KMS-11 (cell line): ENCODE measurements at regions not wholly inside any gene's neighbourhood (a gene's known extent, or its start where the extent isn't known, plus 50 kb on each side); places are given as distances from the start of the nearest gene placed in this dataset.

Source experiments
- H2AFZ ChIP-seq: fragments of 200-600 bp; sonication (generic); 2 replicates; pipeline ENCODE4 v1.6.1; 2016; ENCODE audit warnings: antibody characterized with exemption, mixed run types, low read depth
- H3K27ac ChIP-seq: fragments of 200-600 bp; sonication (generic); 2 replicates; pipeline ENCODE4 v1.6.1; 2016; ENCODE audit warnings: mild to moderate bottlenecking, mixed run types
- H3K27me3 ChIP-seq: fragments of 200-600 bp; sonication (generic); 2 replicates; pipeline ENCODE4 v1.6.1; 2017; ENCODE audit warnings: mild to moderate bottlenecking, low read depth, mixed run types, moderate library complexity; ENCODE audit not compliant: insufficient read depth
- H3K36me3 ChIP-seq: fragments of 200-600 bp; sonication (generic); 2 replicates; pipeline ENCODE4 v1.6.1; 2017; ENCODE audit warnings: mild to moderate bottlenecking, mixed run types; ENCODE audit not compliant: insufficient read depth
- H3K4me1 ChIP-seq: fragments of 200-600 bp; sonication (generic); 2 replicates; pipeline ENCODE4 v1.6.1; 2016; ENCODE audit warnings: mild to moderate bottlenecking, low read depth, mixed run types; ENCODE audit not compliant: poor library complexity, severe bottlenecking
- H3K4me2 ChIP-seq: fragments of 200-600 bp; sonication (generic); 2 replicates; pipeline ENCODE4 v1.7.0; 2016; ENCODE audit warnings: mild to moderate bottlenecking, mixed run types
- H3K4me3 ChIP-seq: fragments of 200-600 bp; sonication (generic); IDR thresholded peaks from 2 replicates; pipeline ENCODE4 v1.6.1; 2017; ENCODE audit warnings: low read depth, low read length, mixed read lengths; ENCODE audit not compliant: insufficient read depth
- H3K79me2 ChIP-seq: fragments of 200-600 bp; sonication (generic); 2 replicates; pipeline ENCODE4 v1.6.1; 2016; ENCODE audit warnings: low read depth, mixed run types; ENCODE audit not compliant: insufficient read depth
- H3K9ac ChIP-seq: fragments of 200-600 bp; sonication (generic); 2 replicates; pipeline ENCODE4 v1.6.1; 2016; ENCODE audit warnings: mild to moderate bottlenecking, mixed run types
- H4K20me1 ChIP-seq: fragments of 200-600 bp; sonication (generic); 2 replicates; pipeline ENCODE4 v1.6.1; 2016; ENCODE audit warnings: mild to moderate bottlenecking, mixed run types; ENCODE audit not compliant: insufficient read depth
- TF ChIP-seq, protein P1 (sequence below): fragments of 200-600 bp; sonication (generic); conservative IDR thresholded peaks from 2 replicates; pipeline ENCODE4 v1.6.1; 2017; ENCODE audit warnings: low read depth, mild to moderate bottlenecking, antibody characterized with exemption, low read length, moderate library complexity, mixed read lengths

GRCh38 chr13:88424463-88424862 is 753.3 kb downstream of the SLITRK5 start:
- H3K79me2 ChIP-seq, result no peaks in the 10 kb centered on the region
- no peak overlapping the region for H2AFZ ChIP-seq
- H3K36me3 ChIP-seq, result no peaks in the 10 kb centered on the region
- H3K27ac ChIP-seq, result no peak overlapping the region
- no peaks in the 10 kb centered on the region for H4K20me1 ChIP-seq
- peaks cover 6% of the 10 kb centered on the region for H3K4me1 ChIP-seq
- no peak overlapping the region for H3K4me2 ChIP-seq
- no peak overlapping the region for H3K9ac ChIP-seq
- H3K4me3 ChIP-seq, result no peak overlapping the region
- no peaks in the 10 kb centered on the region for H3K27me3 ChIP-seq
- TF ChIP-seq, protein P1, sequence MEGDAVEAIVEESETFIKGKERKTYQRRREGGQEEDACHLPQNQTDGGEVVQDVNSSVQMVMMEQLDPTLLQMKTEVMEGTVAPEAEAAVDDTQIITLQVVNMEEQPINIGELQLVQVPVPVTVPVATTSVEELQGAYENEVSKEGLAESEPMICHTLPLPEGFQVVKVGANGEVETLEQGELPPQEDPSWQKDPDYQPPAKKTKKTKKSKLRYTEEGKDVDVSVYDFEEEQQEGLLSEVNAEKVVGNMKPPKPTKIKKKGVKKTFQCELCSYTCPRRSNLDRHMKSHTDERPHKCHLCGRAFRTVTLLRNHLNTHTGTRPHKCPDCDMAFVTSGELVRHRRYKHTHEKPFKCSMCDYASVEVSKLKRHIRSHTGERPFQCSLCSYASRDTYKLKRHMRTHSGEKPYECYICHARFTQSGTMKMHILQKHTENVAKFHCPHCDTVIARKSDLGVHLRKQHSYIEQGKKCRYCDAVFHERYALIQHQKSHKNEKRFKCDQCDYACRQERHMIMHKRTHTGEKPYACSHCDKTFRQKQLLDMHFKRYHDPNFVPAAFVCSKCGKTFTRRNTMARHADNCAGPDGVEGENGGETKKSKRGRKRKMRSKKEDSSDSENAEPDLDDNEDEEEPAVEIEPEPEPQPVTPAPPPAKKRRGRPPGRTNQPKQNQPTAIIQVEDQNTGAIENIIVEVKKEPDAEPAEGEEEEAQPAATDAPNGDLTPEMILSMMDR, result no peak

DNA sequence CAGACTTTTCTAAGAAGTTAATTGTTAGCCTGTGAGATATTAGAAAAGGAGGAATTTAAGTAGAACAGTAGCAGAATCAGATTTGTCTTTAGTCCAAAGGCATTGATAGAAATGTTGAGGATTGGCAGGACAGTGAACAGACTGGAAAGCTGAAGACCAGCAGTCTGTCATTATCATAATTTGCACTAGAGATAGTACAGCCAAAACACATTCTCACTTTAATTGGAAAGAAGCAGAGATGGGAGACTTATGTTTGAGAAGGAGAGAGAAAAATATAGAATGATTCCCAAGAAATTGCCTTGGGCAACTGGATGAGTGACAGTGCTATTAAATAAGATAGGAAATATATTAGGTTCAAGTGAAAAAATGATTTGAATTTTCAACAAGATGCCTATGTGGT is 755.5 kb downstream of the SLITRK5 start:
- Histone ChIP-seq H2AFZ (no peak overlapping the region), H3K4me3 (no peak overlapping the region), H3K4me1 (peaks cover 13% of the 10 kb centered on the region), H3K9ac (no peak overlapping the region), H3K79me2 (no peaks in the 10 kb centered on the region), H4K20me1 (no peaks in the 10 kb centered on the region), H3K4me2 (no peak overlapping the region), H3K27ac (no peak overlapping the region), H3K36me3 (no peaks in the 10 kb centered on the region), H3K27me3 (no peaks in the 10 kb centered on the region)
- TF ChIP-seq, protein P1, result no peak

GRCh38 chr13:88429862-88430261 is 758.7 kb downstream of the SLITRK5 start:
- H3K4me1 ChIP-seq, result peaks cover 13% of the 10 kb centered on the region
- no peak overlapping the region; the same call in 1 of the 2 replicates for H3K27ac ChIP-seq
- H3K9ac ChIP-seq, result no peak overlapping the region
- H3K4me2 ChIP-seq, result no peak overlapping the region
- no peaks in the 10 kb centered on the region for H4K20me1 ChIP-seq
- H3K4me3 ChIP-seq, result no peak overlapping the region
- H2AFZ ChIP-seq, result no peak overlapping the region
- no peaks in the 10 kb centered on the region for H3K79me2 ChIP-seq
- TF ChIP-seq, protein P1, result no peak
- no peaks in the 10 kb centered on the region for H3K27me3 ChIP-seq
- H3K36me3 ChIP-seq, result no peaks in the 10 kb centered on the region

GRCh38 chr13:88434953-88435352 is 763.8 kb downstream of the SLITRK5 start:
- Histone ChIP-seq H3K4me3 (no peak overlapping the region), H3K79me2 (no peaks in the 10 kb centered on the region), H3K9ac (no peak overlapping the region), H3K4me1 (peaks cover 3% of the 10 kb centered on the region), H3K4me2 (no peak overlapping the region), H3K27ac (no peak overlapping the region), H4K20me1 (no peaks in the 10 kb centered on the region), H3K36me3 (no peaks in the 10 kb centered on the region), H3K27me3 (no peaks in the 10 kb centered on the region), H2AFZ (no peak overlapping the region)
- TF ChIP-seq, protein P1, result no peak
